Activated CD4-positive, alpha-beta T cell treated with anti-CD3 and anti-CD28 coated beads, Interleukin-2, amount 50 U/mL, for 16 hours (primary cell): ENCODE measurements at regions not wholly inside any gene's neighbourhood (a gene's known extent, or its start where the extent isn't known, plus 50 kb on each side); places are given as distances from the start of the nearest gene placed in this dataset.

Source experiments
- DNase-seq: peaks from one replicate; pipeline ENCODE4 v3.0.0-alpha.2; 2020

DNA sequence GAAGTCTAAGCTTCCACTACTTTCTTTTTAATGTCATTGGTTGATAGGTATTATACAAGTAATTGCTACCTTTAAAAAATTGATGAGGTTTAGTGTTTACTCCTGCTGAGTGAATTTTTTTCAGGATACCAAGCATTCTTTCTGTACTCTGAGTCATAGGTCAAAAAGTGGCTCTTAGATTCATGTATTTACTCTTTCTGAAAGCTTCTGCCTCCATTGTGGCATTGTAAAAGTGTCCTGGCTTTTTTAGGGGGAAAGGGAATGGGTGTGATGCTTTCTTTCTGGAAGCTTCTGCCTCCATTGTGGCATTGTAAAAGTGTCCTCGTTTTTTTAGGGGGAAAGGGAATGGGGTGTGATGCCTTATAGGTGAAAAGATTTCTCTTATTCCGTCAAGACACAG is 286.5 kb downstream of the LPIN1 start:
- DNase-seq: no peak

DNA sequence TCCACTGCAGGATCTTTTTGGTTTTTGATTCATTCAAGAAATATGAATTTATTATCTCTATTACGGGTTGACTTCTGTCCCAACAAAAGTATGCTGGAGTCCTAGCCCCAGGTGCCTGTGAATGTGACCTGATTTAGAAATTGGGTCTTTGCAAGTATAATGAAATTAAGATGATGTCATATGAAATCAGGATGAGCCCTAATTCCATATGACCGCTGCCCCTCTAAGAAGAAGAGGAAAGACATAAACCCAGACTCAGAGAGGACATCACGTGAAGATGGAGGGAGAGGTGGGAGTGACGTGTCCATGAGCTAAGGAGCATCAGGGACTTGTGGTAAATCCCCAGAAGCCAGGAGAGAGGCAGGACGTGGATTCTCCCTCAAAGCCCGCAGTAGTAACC is 287.1 kb downstream of the LPIN1 start:
- DNase-seq: no peak

DNA sequence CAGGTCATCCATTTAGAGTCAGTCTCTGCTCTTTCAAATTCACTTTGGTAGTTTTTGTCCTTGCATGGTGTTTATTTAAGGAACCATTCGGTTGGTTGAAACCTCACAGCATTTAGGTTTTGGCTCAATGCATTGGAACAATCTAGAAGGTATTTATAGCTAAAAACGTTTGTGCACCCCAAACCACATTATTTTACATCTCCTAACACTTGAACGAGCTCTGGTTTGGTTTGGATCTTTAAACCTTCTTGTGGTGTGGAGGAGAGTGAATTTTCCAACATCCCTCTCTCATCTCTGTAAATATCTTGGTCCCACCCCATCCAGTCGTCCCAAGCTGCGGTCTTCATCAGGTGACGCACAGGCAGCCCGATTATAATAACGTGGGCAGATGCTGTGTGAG is 287.9 kb downstream of the LPIN1 start:
- DNase-seq: no peak

DNA sequence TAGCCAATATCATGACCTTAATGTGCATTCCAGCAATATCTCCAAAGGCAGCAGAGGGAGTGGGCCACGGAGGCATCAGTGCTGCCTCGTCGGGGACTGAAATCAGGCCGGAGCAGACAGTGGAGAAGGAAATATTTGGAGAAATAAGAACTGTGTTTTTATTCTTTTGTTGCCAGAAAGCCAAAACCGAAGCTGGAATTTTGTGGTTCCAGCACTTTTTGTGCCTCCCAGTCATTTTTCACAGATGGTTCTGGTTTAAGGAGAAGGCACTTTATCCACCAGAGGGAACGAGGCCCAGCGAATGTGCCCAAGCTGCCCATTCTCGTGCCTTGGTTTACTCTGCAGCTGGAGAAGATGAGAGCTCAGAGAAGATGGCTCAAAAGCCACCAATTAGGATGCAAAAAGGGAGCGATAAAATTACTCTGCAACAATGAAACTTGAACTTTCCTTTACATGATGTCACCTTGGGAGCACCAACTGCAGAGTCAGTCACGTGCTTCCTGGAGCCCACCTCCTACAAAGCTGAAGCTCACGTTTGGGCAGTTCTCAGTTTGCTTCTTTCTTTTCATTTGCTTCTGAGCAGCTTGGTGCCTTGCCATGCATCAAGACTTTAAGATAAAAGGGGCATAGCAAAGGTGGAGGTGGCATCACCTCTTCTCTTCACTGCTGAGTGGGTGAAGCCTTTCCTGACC is 288.7 kb downstream of the LPIN1 start:
- DNase-seq: no peak

DNA sequence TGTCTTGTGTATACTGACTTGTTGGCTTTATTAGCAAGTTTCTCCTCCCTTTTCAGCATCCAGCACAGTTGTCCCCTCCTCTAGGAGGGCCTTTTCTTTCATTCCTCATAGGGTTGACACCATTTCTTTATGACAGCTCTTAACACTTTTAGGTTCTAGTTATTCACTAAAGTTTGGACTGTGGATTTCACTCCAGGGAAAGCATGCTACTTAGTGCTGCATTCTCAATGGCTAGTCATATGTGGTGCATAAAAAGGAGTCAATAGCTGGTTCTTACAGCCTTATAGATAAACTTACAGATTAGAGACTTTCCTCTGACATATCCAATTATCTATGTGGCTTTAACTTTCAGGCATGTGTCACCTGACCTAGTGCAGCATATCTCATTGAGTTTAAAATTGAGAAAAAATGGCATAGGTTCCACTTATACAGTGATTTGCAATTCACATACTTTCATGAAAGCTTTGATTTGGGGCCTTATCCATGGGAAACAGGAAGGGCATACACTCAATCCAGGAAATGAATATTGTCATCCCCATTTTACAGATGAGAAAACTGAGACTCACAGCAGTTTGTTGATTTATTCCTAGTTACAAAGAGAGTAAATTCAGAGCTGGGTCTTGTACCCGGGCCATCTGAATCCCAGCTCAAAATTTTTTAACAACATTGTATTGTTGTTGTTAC is 289.7 kb downstream of the LPIN1 start:
- DNase-seq: no peak

DNA sequence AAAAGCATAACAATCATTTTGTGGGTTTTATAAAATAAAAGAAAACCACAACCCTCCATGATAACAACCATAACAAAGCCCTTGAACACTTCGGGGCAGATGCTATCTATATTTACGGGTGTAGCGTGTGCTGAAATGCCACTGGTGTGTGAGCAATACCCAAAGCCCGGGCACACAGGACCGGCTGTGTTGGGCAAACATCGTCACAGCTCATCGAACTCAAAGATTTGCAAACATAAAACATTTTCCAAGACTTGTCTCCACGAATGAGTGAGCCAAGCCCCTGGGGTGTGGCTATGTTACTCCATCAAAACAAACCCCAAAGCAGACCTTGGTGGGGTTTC is 290.2 kb downstream of the LPIN1 start:
- no peak for DNase-seq

DNA sequence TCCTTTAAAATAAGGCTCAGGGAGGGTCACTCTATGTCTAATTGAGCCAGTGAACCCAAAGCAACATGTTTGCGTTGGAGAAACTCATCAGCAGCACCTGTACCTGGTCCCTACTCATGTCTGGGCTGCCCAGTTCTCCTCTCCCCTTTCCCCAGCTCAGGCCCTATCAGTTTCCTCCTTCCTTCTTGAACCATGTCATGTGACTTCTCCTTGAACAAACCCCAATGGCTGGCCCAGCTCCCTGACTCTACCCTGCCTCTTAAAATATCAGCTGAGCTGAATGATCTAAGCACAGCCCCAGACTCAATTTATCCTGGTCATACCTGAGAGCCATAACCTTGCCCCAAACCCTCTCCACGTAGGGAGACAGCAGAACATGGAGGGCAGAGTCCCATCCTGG is 290.9 kb downstream of the LPIN1 start:
- DNase-seq: no peak

DNA sequence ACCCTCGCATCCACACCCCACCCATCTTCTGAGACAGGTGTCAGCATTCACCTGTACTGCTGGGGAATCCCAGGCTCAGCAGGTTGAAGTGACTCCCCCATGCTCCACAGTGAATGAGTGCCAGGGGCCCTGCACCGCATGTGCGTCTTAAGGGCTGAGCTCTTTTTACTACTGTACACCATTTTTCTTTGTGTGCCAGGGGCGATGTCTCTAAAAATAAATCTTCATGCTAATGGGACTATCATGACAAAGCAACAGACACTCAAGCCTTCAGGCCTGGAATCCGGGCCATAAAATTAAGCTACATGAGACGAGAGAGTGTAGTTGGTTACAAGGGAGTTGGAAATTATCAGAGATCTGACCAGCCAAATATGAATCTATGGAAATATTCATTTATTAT is 294.8 kb downstream of the LPIN1 start:
- DNase-seq: no peak

DNA sequence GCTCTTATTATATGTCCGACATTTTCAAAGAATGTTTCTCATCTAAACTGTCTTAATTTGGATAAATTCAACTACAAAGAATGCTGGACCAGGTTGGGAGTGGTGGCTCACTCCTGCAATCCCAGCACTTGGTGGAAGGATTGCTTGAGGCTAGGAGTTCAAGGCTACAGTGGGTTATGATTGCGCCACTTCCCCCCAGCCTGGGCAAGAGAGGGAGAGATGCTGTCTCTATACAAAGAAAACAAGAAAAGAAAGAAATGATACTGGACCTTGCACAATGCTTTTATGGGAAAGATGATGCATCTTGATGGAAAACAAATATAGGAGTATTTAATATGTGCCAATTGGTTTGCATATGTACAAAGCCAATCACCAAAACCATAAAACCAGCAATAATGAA is 296.7 kb downstream of the LPIN1 start:
- no peak for DNase-seq

DNA sequence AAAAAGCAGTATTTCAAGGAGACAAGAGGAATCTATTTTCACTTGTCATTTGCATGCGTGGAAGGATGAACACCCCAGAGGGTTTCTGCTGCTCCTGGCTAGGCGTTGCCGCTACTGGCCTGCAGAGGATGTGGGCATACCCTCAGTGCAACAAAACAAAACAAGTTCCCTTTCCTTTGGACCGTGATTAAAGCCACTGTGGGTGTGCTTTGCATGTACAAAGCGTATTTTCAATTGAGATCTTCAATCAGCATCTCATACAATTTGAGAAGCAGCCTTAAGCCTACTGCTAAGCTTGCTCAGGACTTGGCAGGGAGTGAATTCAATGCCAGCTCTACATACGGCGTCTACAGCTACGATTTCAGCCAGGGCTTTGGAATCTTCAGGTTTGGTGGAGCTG is 298.4 kb downstream of the LPIN1 start:
- no peak for DNase-seq

DNA sequence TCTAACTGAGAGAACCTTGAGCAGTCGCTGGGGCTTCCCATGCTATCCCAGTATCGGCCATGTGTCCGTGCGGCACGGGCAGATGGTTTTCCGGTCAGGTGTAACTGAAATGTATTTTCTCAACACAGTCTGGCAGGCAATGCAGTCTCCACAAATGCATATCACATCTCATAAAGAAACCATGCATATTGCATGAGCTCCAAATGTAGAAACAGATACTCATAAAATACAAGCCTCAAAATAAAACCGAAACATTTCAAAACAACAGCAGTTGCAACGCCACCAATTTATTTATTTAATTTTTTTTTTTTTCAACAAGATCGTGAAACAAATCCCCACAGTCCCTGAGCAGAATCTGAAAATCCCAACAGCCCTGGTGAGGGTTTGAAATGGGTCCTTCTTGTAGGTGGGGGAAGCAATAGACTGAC is 299.4 kb downstream of the LPIN1 start:
- no peak for DNase-seq

DNA sequence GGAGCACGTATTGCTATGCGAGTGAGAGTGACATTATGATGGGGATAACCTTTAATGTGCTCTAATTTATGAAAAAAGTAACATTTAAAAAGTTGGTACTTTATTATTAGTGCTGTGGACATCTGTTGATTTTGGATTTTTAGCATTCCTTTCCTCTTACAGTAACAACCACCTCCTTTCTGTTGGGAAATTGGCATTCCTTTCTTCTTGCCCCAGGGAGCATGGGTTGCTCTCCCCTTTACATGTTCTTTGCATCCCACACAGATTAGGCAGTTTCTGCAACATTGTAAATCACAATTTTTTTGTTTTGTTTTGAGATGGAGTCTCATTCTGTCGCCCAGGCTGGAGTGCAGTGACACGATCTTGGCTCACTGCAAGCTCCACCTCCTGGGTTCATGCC is 300.2 kb downstream of the LPIN1 start:
- no peak for DNase-seq

DNA sequence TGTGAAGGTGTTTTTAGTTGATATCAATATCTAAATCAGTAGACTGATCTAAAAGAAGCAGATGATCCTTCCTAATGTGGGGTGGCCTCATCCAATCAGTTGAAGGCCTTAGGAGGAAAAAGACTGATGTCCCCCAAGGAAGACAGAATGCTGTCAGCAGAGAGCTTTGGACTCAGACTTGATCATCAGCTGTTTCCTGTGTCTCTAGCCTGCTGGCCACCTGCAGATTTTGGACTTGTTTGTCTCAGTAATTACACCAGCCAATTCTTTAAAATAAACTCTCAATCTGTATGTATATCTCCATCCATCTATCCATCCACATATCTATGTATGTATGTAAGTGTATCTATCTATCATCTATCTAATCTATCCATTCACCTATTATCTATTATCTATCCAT is 301.3 kb downstream of the LPIN1 start:
- no peak for DNase-seq

DNA sequence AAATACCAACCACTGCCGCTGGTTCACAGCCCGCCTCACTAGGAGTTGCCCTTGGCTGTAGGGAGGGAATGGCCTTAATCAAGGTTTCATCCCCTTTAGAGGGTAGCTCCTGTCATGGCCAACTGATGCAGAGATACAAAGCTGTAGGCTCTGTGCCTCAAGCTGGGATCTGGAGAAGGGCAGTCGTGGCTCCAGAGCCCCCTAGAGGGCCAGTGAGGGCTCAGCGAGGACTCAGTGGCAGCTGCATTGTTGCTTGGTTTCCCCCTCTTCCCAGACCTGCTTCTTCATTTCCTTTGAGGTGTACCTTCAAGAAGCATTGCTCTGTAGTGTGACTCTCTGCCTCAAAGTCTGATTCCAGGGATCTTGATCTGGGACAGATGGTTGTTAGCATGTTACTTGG is 302.1 kb downstream of the LPIN1 start:
- no peak for DNase-seq

DNA sequence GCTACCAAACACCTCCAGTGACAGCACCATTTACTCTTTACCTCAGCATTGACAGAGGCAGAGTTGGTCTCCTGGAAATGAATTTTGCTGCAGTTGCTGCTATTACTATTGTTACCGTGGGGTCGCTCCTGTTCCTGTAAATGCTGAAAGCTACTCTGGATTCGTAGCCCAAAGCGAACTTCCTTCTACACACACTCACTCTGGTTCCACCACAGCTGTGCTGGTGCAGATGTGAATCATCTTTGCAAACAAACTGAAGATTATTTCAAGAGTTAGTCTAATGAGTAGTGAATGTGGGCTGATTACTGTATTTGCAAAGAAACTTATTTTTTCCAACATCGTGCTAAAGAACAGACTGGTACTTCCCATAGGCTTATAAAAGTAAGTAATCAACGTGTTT is 304.0 kb downstream of the LPIN1 start:
- no peak for DNase-seq

DNA sequence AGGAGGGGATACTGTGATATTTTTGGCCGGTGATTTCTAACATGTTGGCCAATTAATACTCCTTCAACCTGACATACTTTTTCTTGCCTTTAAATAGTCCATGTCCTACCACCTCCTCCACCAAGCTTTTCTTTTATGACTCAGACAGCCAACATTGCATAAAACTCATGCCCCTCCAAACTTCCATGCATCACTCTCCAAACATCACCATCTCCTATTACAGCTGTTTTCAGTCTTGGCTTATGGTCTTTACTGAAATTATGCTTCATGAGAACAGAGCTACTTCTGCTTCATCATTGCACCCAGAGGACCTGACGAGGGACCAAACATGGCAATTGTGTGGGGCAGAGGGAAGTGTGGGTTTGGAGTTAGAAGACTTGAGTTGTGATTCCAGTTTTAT is 305.4 kb downstream of the LPIN1 start:
- no peak for DNase-seq

DNA sequence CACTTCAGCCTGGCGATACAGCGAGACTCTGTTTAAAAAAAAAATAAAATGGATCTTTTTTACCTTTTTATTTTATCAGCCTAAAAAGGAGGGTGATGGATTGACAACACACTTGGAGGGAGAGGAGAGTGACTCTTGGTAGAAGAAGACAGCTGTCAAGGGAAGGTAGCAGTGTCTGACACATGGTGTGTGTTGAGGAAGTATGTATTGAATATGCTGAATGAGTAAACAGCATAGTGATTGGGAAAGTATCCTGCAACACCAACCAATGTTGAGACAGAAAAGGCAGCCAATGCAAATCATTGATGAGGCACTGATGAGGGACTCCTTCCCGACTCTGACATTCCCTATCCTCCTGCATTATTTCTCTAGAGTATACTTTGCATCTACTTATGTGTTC is 306.4 kb downstream of the LPIN1 start:
- DNase-seq: no peak

DNA sequence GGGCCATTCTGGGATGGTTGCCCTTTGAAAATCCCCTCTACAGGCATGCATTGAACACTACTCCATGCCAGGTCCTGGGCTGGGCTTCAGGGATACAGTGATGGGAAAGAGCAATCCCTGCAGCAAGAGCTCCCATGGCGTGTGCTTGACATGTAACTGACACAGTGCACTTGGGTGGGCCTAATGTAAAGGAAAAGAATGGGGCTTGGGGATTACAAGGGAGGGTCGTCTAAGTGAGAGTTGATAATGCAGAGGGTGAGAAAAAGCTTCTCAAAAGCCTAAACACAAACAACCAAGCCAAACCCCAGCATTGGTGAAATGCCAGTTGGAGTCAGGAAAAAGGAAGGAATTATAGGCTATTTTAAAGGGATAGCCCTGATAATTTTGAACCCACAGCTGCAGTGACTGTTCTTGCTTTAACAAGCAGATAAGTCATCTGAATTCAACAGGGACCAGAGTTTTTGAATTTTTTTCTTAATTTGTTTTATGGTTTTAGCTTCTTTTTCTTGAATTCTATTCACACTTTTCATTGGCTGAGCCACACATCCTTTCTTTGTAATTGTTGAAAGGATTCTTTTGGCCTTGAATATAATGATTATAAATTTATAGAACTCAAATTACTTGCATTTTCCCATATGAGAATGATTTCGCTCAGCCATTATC is 308.7 kb downstream of the LPIN1 start:
- DNase-seq: no peak

DNA sequence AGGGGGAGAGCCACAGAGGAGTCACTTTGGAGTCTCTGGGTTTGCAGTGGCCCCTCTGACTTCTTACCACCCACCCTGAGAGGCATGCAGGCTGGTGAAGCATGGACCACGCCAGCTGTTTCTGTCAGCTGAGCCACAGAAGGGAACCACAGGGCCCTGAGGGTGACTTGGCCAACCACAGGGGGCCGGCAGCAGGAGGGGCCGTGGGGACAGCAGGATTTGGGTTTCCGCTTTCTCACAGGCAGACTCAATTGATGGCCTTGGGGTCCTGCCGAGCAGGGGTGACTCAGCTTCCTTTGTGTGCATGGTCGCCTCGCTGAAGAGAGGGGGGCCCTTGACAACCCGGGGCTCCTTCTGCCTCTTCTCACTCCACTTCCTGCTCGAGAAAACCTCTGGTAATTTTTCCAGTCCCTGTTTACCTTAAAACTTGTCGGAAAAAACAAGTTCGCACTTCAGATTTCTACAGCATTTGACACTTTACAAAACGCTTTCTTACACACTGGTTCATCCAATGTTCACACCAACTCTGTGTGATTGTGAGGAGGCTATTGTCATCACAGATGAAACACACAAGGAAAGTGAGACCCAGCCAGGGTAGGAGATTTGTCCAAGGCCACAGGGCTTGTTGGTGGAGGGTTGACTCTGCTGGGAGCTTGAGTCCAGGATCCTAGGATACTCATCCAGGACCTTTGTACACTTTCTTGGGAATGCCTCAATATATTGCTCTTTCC is 311.2 kb downstream of the LPIN1 start:
- no peak for DNase-seq

DNA sequence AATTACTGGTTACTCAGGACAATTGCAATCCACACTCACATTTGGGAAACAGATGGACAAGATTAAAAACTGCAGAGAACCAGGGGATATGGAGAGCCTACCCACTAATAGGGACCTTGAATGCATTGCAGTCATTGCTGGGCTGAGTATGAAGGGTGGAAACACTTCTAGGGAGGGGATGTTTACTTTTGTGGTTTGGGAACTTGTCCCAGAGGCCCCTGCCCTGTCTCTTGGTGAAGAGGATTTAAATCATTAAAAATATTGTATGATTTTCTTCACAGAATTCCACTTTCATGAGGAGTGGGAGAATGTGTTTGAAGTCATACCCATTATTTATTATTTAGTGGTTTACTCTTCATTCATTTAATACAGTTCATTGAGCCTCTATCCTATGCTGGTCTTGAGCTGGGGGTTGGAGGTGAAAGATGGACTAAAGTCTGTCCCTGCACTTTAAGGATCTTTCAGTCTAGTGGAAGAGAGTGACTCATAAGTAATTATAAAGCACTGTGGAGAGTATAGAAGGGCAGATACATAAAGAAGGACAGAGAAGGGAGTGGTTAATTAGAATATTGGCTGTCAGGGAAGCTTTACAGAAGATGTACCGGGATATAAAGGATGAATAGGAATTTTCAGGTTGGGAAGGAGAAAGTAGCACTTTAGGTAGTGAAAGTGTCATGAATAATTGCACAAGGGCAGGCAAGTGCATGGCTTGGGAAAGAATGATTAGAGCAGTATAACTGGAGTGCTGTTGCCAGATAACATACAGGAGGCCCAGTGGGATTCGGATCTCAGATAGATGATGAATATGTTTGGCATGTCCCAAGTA is 313.4 kb downstream of the LPIN1 start:
- DNase-seq: no peak

DNA sequence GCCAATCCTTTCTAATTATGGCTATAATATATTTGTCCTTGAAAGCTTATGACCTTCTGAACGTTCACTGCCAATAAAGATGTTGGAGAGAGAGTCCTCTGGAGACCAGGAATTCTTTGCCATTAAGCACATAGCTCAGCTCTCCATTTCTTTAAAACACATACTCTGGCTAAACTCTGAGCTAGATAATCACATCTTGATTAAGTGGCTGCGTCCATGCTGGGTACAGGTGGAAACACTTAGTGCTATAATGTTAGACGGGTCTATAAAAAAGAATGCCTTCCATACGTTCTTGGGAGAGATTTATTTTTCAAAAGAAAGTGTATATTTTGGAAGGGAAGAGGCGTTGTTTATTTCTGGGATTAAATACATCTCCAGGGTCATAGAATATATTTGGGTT is 314.5 kb downstream of the LPIN1 start:
- DNase-seq: no peak

DNA sequence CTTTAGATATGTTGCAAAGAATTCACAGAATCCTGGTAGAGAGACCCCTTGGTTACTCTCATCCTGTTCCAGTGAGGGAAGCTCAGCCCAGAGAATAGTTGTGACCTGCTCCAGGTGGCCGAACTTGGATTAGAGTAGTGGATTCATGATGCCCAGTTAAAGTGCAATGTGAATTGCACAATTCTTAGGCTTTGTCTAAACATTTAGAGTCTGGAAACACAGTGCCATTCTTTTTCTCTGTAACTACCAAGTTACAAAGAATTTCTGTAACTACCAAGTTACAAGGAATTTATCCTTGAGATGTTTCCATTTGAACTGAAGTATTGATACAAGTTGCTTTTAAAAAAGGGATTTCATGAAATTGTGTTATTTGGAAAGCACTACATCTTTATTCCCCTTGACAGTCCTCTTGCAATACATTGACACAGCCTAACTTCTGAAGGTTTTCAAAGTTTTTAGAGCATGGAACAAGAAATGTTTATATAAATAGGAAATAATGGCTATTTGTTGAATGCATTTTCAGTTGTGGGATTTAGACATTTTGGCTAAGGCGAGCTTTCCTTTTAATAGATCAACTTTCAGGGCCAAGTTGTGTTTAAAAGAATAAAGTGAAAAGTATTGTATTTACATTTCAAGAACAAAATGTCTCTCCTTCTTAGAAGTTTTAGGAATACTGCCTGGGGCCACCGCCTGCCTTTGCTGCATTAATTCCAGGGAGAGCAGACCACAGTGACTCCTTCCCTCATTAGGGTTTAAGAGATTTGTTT is 315.0 kb downstream of the LPIN1 start:
- no peak for DNase-seq
